ENCODE measurements at regions not wholly inside any gene's neighbourhood (a gene's known extent, or its start where the extent isn't known, plus 50 kb on each side); places are given as distances from the start of the nearest gene placed in this dataset.

GRCh38 chr10:125462845-125463244 is 220.1 kb downstream of the TEX36 start:
- TF ChIP-seq, protein P1, sequence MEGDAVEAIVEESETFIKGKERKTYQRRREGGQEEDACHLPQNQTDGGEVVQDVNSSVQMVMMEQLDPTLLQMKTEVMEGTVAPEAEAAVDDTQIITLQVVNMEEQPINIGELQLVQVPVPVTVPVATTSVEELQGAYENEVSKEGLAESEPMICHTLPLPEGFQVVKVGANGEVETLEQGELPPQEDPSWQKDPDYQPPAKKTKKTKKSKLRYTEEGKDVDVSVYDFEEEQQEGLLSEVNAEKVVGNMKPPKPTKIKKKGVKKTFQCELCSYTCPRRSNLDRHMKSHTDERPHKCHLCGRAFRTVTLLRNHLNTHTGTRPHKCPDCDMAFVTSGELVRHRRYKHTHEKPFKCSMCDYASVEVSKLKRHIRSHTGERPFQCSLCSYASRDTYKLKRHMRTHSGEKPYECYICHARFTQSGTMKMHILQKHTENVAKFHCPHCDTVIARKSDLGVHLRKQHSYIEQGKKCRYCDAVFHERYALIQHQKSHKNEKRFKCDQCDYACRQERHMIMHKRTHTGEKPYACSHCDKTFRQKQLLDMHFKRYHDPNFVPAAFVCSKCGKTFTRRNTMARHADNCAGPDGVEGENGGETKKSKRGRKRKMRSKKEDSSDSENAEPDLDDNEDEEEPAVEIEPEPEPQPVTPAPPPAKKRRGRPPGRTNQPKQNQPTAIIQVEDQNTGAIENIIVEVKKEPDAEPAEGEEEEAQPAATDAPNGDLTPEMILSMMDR (IDR thresholded peaks at IDR 0.05): no peak
- TF ChIP-seq POLR2A (IDR thresholded peaks at IDR 0.05): no peak

Measured in esophagus squamous epithelium (tissue), 4 donors.